Peyer's patch (tissue), 4 donors: ENCODE measurements at regions not wholly inside any gene's neighbourhood (a gene's known extent, or its start where the extent isn't known, plus 50 kb on each side); places are given as distances from the start of the nearest gene placed in this dataset.
"Not testable (repeated sequence)": the region's sequence is repeated elsewhere in the genome, so short reads cannot be mapped to it uniquely, and the experiment has no call there.

Source experiments
- POLR2A ChIP-seq, 2 donors: fragments of 450-650 bp; IDR thresholded peaks; one replicate each; pipeline ENCODE4 v1.5.1; 2017; ENCODE audit warnings: antibody characterized with exemption in 2 of 2, mild to moderate bottlenecking in 2 of 2, moderate library complexity in 2 of 2
- TF ChIP-seq, protein P1 (sequence below), 6 experiments: fragments of 450-650 bp in 4 of 6; fragments of 200-600 bp in 2 of 6; sonication (generic) in 1 of 6; IDR thresholded peaks; one replicate each; pipeline ENCODE4 v1.5.1; 2017 to 2019; ENCODE audit warnings: antibody characterized with exemption in 6 of 6, mild to moderate bottlenecking in 3 of 6, moderate library complexity in 1 of 6

DNA sequence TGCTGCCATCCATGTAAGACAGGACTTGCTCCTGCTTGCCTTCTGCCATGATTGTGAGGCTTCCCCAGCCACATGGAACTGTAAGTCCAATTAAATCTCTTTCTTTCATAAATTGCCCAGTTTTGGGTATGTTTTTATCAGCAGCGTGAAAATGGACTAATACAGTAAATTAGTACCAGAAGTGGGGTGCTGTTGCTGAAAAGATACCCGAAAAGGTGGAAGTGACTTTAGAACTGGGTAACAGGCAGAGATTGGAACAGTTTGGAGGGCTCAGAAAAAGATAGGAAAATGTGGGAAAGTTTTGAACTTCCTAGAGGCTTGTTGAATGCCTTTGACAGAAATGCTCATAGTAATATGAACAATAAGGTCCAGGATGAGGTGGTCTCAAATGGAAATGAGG, 253.3 kb downstream of the YTHDC2 start:
- TF ChIP-seq, protein P1, sequence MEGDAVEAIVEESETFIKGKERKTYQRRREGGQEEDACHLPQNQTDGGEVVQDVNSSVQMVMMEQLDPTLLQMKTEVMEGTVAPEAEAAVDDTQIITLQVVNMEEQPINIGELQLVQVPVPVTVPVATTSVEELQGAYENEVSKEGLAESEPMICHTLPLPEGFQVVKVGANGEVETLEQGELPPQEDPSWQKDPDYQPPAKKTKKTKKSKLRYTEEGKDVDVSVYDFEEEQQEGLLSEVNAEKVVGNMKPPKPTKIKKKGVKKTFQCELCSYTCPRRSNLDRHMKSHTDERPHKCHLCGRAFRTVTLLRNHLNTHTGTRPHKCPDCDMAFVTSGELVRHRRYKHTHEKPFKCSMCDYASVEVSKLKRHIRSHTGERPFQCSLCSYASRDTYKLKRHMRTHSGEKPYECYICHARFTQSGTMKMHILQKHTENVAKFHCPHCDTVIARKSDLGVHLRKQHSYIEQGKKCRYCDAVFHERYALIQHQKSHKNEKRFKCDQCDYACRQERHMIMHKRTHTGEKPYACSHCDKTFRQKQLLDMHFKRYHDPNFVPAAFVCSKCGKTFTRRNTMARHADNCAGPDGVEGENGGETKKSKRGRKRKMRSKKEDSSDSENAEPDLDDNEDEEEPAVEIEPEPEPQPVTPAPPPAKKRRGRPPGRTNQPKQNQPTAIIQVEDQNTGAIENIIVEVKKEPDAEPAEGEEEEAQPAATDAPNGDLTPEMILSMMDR (IDR thresholded peaks at IDR 0.05) = not testable (repeated sequence)
- TF ChIP-seq POLR2A (IDR thresholded peaks at IDR 0.05) = not testable (repeated sequence)
